HCT116 (cell line): ENCODE measurements at regions not wholly inside any gene's neighbourhood (a gene's known extent, or its start where the extent isn't known, plus 50 kb on each side); places are given as distances from the start of the nearest gene placed in this dataset.

ENCODE experiments used
- ATAC-seq: fragments of 200-7000 bp; cut with Tn5 transposase; 2 replicates; pipeline ENCODE4 v1.9.1; 2020; ENCODE audit warnings: mild to moderate bottlenecking, moderate library complexity
- BruUV-seq: library from RNA; stranded (reverse); fragments of 400-500 nt; replicated peaks from 2 replicates; lab custom pipeline; 2021; lab: Mats Ljungman, UMichigan
- CTCF ChIA-PET: fragments of 300-600 bp; sonication (Branson Sonifier 250); formaldehyde crosslinking; loops from one replicate; lab custom pipeline; 2021; ENCODE audit warnings: antibody characterized with exemption; lab: Charles Lee
- POLR2A ChIA-PET: fragments of 300-600, 350-600 bp; sonication (Branson Sonifier 250); formaldehyde crosslinking; loops from one replicate; lab custom pipeline; 2021; ENCODE audit warnings: antibody characterized with exemption; lab: Charles Lee
- RAD21 ChIA-PET, 2 experiments: fragments of 300-600 bp; sonication (Branson Sonifier 250); formaldehyde crosslinking; loops; one replicate each; lab custom pipeline; 2023; ENCODE audit warnings: low total read pairs in 2 of 2; ENCODE audit not compliant: uncharacterized antibody in 2 of 2, unreplicated experiment in 2 of 2, low non-redundant PET in 1 of 2; lab: Charles Lee
- DNase-seq: peaks from one replicate; pipeline ENCODE4 v3.0.0-alpha.2; 2010; ENCODE audit warnings: low read depth, low spot score
- H2AFZ ChIP-seq: fragments of 200-600 bp; shearing (Covaris generic), sonication (generic); 2 replicates; pipeline ENCODE4 v1.6.1; 2017; ENCODE audit warnings: low read depth, mixed run types, mixed read lengths, antibody characterized with exemption, low read length; ENCODE audit not compliant: poor library complexity, severe bottlenecking
- H3K27ac ChIP-seq: 2 replicates; pipeline ENCODE4 v1.5.1; 2012; ENCODE audit warnings: low read depth, low read length
- H3K27me3 ChIP-seq: fragments of 200-600 bp; sonication (generic); 2 replicates; pipeline ENCODE4 v1.6.1; 2016; ENCODE audit warnings: mixed run types, low read length, mixed read lengths; ENCODE audit not compliant: insufficient read depth
- H3K36me3 ChIP-seq, 2 experiments: fragments of 200-500 bp in 1 of 2; fragments of 200-600 bp in 1 of 2; sonication (Bioruptor generic) in 1 of 2; sonication (generic) in 1 of 2; 2 replicates each; pipeline versions ENCODE4 v1.5.1 to v1.6.1; 2014 to 2016; ENCODE audit warnings: low read length in 2 of 2, inconsistent platforms in 1 of 2, mixed read lengths in 1 of 2, mixed run types in 1 of 2; ENCODE audit not compliant: insufficient read depth in 2 of 2, control insufficient read depth in 1 of 2
- H3K4me1 ChIP-seq, 2 experiments: fragments of 200-600 bp in 1 of 2; sonication (generic) in 1 of 2; 2 replicates each; pipeline versions ENCODE4 v1.5.1 to v1.6.1; 2012 to 2017; ENCODE audit warnings: low read length in 2 of 2, inconsistent platforms in 1 of 2, mild to moderate bottlenecking in 1 of 2, mixed read lengths in 1 of 2, mixed run types in 1 of 2, moderate library complexity in 1 of 2; ENCODE audit not compliant: insufficient read depth in 2 of 2, control insufficient read depth in 1 of 2
- H3K4me2 ChIP-seq: fragments of 200-600 bp; sonication (generic); 2 replicates; pipeline ENCODE4 v1.6.1; 2017; ENCODE audit warnings: mixed run types, low read length, mixed read lengths
- H3K4me3 ChIP-seq, 2 experiments: fragments of 200-600 bp in 1 of 2; sonication (generic) in 1 of 2; replicated peaks in 1 of 2; 2 replicates each; pipeline ENCODE4 v1.5.1; 2011 to 2016; ENCODE audit warnings: low read length in 2 of 2, control low read depth in 1 of 2, low read depth in 1 of 2, mild to moderate bottlenecking in 1 of 2, mixed read lengths in 1 of 2, mixed run types in 1 of 2
- H3K79me2 ChIP-seq: fragments of 200-600 bp; sonication (generic); 2 replicates; pipeline ENCODE4 v1.6.1; 2017; ENCODE audit warnings: mild to moderate bottlenecking, mixed run types, low read length, moderate library complexity, mixed read lengths; ENCODE audit not compliant: insufficient read depth
- H3K9ac ChIP-seq: fragments of 200-600 bp; sonication (generic); 2 replicates; pipeline ENCODE4 v1.6.1; 2016; ENCODE audit warnings: low read length, mixed read lengths
- H3K9me2 ChIP-seq: fragments of 200-600 bp; sonication (generic), shearing (Covaris generic); 2 replicates; pipeline ENCODE4 v1.6.1; 2017; ENCODE audit warnings: mixed run types, mild to moderate bottlenecking, moderate library complexity; ENCODE audit not compliant: insufficient read depth
- H3K9me3 ChIP-seq, 2 experiments: fragments of 200-500 bp in 1 of 2; fragments of 200-600 bp in 1 of 2; sonication (Bioruptor generic) in 1 of 2; sonication (generic) in 1 of 2; 2 replicates each; pipeline ENCODE4 v1.6.1; 2014 to 2017; ENCODE audit warnings: low read length in 2 of 2, mixed read lengths in 2 of 2, inconsistent platforms in 1 of 2, low read depth in 1 of 2, mild to moderate bottlenecking in 1 of 2, mixed run types in 1 of 2, moderate library complexity in 1 of 2; ENCODE audit not compliant: control insufficient read depth in 1 of 2, insufficient read depth in 1 of 2
- H4K20me1 ChIP-seq: fragments of 200-600 bp; sonication (generic), shearing (Covaris generic); 2 replicates; pipeline ENCODE4 v1.6.1; 2017; ENCODE audit warnings: mixed run types, mild to moderate bottlenecking, moderate library complexity; ENCODE audit not compliant: insufficient read depth
- EZH2phosphoT487 ChIP-seq: fragments of 200-600 bp; IDR thresholded peaks from 2 replicates; pipeline ENCODE4 v1.6.1; 2018; ENCODE audit warnings: antibody characterized with exemption, borderline replicate concordance
- POLR2AphosphoS5 ChIP-seq: IDR thresholded peaks from 2 replicates; pipeline ENCODE4 v1.6.1; 2011; ENCODE audit warnings: mild to moderate bottlenecking, low read depth, low read length, moderate library complexity
- intact Hi-C: fragments of 100-400 bp; cut with micrococcal nuclease; formaldehyde crosslinking; loops from 2 replicates; pipeline ENCODE4 v1.10.0; 2022

DNA sequence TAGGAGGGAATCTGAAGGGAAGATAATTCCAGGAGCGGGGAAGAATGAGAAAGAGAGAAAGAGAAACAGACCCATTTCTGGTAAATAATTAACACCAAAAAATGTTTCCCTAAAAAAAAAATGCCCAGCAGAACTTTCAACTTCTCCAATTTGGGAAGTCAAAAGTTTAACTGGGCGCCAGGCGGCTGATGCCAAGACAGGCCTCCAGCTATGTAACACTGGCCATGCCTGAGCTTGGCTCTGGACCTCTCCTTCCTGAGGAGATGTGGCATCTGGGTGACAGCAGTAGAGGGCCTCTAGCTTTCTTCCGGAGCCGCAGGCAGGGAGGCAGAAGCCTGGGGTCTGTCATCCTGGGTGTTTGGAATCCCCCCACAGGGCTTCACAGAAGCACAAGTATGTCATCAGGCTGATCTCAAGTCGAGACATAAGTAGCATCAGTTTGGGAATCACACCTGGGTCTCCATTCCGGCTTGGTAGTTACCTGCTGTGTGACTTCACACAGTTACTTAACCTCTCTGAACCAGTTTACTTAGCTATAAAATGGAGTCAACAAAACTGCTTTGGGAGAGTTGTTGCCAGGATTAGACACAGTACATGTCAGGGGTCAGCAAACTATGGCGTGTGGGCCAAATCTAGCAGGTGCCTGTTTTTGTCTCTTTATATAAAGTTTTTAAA is 50.5 kb upstream of the TCF7L2 start:
- Histone ChIP-seq H3K27me3 (no peaks in the 10 kb centered on the region), H3K79me2 (no peaks in the 10 kb centered on the region), H3K4me1 (peaks cover 19 to 33% of the 10 kb centered on the region in 2 experiments), H3K4me2 (peak overlapping the region; percentile 66), H3K36me3 (no peaks in the 10 kb centered on the region), H2AFZ (peak overlapping the region; percentile 2), H3K9me2 (no peaks in the 10 kb centered on the region), H3K9ac (no peak overlapping the region), H3K9me3 (no peaks in the 10 kb centered on the region), H4K20me1 (no peaks in the 10 kb centered on the region), H3K4me3 (no peak overlapping the region), H3K27ac (no peak overlapping the region)
- CTCF ChIA-PET = no interaction called here
- POLR2A ChIA-PET = no interaction called here
- BruUV-seq = no TSS peak
- ATAC-seq (no peak), DNase-seq (no peak)
- TF ChIP-seq POLR2AphosphoS5 (0 out of 2 replicates have a peak, but pooled peaks have one; percentile 15), EZH2phosphoT487 (no peak)
- RAD21 ChIA-PET = no interaction called here
- intact Hi-C loops = no loop called here
